ENCODE measurements at regions not wholly inside any gene's neighbourhood (a gene's known extent, or its start where the extent isn't known, plus 50 kb on each side); places are given as distances from the start of the nearest gene placed in this dataset.

DNA sequence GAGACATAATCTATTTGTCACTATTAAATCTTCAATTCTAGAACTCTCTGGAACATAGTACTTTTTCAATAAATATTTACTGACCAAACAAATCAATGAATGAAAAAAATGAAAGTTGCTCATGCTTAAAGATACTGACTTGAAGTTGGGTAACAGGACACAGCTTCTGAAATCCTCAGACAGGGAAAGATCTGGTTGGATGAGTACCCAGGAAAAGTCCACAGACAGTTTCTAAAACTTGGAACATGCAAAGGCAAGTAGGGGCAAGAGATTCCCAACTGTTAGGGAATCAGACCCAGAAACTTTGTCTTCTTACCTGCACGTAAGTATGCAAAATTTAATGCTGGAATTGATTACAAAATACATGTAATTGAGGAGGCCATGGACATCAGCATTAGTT is 366.2 kb downstream of the ACTL7B start:
- no peak for DNase-seq

DNA sequence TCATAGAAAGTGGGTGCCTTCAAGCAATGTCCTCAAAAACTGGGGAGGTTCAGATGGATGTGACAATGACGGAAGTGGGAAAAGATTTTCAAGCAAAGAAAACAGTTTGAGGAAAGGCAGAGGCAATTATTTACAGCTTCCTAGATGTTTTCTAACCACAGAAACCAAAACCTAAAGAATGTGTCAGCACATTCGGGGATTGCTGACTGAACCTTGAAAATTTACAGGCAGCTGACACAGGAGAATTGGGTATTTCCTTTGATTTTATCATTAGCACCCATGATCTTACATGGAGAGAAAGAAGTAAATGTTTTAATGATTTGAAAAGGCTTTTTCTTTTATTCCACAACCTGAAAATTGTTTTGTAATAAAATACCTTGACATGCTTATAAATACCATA is 369.0 kb downstream of the ACTL7B start:
- no peak for DNase-seq

DNA sequence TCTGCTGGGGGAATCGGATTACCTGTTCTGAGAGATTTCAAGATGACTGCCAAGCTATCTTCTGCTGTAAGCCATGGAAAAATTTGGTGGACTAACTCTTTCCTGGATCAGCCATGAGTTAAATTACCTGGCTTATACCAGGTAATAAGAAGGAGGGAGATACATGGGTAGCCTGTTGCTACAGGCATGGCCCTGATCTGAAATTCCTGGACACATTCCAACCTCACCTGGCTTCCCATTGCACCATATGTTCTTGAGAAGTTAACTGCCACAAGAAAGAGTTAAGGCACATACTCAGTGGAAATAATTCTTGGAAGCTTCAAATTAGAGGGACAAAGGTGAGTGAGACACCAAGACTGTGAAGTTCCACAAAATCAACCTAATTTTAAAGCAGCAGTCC is 371.3 kb downstream of the ACTL7B start:
- DNase-seq: no peak

DNA sequence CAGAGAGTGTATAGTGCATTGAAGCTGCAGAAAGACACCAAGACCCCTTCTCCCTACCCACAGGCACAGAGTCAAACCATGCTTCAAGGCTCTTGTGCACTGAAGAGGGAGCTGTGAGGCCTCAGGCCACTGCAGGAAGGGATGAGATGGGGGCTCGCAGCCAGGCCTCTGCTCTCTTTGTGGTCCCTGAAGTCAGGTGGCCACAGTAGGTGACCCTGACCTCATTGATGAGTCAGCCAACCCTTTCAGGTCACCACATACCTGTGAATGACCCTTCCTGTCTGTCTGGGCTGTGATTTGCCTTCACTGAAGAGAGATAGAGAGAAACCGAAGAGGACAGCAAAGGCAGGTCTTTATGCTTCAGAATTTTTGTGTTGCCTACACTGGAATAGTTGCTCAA is 372.1 kb downstream of the ACTL7B start:
- no peak for DNase-seq

DNA sequence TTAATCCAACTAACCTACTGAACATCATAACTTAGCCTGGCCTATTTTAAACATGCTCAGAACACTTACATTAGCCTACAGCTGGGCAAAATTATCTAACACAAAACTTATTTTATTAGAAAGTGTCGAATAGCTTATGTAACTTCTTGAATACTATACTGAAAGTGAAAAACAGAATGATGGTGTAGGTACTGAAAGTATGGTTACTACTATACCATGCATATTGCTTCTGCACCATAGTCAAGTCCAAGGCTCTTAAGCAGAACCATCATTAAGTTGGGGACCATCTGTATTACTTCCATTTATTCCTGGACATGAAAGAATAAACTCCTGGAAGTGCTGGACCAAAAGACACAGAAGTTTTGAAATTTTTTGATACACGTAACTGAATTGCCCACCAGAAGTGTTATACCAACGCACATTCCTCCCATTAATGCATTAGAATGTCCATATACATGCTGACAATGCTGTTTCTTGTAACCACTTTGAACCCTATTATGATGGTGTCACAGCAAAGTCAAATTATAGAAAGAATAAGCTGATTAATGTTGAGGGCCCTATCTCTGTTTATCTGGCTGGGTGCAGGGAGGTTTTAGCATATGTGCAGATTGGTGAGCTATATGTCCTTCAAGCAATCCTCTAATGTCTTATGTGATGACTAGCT is 375.7 kb downstream of the ACTL7B start:
- no peak for DNase-seq

DNA sequence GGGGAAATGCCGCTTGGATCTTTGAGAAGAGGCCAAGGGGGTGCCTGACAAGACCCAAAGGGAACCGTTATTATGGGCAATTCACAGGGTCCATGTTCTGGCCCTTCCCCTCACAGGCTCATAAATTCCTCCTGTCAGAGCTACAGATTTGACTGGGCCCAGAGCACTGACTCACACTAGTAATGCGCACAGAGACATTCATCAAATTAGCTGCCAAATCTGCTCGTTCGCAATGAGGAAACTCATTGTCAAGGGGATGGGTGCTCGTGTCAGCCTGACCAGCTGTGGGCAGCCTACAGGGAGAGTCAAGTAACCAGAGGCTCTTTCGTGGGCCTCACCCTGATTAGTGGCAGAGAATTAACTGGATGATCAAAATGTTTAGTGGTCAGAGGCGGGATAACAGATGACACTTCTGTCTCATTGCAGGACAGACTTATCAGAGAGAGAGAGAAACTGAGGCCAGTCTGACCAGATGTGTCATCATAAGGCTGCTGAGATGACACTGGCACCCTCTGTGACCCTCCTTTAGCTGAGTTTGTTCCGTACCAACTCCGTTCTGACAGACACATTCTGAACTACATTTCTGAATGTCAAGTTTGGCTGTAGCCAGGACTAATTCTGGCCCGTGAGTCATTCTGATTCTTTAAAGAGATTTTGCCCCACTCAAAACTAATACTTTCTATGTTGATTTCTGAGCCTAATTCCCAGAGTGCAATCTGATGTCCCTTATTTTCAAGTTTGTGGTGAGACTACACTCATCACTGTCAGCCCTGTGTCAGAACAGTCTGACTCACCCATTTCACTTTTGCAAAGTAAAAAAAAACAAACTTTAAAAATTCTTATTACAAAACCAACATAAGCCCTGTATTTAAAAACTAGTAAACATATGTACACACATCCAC is 377.1 kb downstream of the ACTL7B start:
- no peak for DNase-seq

DNA sequence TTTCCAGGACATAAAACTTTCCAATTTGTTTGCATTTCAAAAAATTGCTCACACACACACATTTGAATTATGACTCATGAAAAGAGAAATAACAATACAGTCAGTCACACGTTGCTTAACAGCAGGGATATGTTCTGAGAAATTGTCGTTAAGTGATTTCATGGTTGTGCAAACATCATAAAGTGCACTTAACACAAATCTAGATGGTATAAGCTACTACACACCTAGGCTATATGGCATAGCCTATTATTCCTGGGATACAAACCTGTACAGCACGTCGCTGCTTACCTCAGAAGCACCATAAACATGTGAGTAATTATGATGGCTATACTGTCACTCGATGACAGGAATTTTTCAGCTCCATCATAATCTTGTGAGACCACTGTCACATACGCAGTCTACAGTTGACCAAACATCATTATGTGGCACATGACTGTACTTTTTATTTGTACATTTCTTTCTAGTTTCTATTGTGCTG is 378.2 kb downstream of the ACTL7B start:
- no peak for DNase-seq

DNA sequence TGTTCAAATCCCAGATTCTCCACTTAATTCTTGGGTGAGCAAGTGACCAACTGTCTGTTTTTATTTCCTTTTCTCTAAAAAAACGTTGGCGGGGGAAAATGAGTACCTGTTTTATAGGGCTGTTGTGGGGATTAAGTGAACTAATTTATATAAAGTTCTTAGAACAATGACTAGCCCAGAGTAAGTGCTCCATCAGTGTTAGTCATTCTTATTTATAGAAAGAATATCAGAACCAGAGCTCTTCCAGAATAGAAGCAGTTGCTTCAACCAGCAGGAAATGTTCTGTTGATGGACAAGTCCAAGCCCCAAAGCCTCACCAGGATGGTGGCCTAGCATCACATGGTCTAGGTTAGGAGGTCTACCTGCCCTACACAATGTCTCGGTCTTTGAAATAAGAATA is 379.2 kb downstream of the ACTL7B start:
- no peak for DNase-seq

DNA sequence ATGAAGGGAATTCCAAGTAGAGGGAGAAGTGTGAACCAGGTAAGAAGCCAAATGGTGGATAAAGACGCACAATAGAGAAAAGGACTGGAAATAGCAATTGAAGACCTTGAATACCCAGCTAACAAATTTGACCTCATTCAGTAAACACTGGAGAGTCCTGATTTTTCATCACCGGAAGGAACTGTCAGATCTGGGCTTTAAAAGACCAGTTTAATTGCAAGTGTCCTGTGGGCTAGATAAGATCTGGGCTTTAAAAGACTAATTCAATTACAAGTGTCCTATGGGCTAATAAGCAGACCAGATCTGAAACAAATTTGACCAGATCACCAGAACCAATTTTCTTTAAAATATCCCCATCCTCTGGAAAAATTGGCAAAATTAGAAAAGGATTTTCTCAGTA is 380.0 kb downstream of the ACTL7B start:
- no peak for DNase-seq

DNA sequence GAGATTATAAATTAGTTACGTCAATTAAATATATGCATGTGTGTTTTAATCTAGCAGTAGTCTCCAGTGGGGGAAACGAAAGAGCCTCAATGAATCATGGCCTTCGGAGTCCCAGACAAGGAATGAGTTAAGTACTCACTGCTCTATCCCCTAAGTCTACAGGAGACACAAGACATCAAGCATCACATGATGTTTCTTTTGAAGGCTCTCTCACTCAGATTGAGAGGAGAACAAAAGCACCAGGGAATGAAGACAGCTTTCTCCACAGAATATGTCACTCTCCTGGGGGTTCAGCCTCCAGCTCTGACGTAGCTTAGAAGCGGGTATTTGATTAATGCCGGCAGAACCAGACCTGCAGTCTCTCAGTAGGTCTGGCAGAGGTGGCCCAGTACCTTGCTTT is 381.4 kb downstream of the ACTL7B start:
- DNase-seq: no peak

DNA sequence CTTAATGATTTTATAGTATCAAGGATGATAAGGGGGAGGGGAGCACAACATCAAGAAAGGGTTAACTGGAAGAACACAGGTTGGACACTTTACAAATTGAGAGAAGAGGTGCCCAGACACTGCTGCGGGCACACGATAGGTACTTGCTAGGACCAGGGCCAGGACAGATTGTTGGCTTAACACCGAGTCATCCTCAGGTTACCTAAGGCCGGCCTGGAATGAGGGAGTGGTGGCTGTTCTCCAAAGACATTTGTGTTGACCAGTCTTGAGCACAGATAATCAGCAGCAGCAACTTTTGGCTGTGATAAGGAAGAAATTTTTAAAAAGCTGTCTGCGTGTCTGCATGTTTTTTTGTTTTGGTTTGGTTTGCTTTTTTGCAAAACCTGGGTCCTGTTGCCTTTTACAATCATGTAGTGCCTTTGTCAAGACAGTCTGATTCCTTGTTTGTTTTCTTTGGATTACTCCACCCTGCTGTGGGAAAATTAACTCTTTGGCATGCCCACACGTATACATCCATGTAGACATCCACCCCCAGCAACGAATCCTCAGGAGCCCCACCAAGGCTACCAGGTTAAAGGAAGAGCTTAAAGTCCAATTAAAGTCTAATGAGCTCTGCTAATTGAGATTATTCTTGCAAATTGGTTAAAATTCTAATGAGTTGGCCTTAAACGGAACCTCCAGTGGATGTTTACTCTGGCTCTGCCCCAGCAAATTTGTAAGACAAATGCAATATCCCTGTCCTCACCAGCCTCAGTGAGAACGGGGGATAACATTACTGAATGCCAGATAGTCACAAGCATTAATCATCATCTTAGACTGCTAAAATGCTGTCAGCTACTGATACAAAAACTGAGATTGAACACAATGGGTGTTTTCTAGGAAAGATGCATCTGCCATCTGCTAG is 382.3 kb downstream of the ACTL7B start:
- DNase-seq: peak; percentile 35

DNA sequence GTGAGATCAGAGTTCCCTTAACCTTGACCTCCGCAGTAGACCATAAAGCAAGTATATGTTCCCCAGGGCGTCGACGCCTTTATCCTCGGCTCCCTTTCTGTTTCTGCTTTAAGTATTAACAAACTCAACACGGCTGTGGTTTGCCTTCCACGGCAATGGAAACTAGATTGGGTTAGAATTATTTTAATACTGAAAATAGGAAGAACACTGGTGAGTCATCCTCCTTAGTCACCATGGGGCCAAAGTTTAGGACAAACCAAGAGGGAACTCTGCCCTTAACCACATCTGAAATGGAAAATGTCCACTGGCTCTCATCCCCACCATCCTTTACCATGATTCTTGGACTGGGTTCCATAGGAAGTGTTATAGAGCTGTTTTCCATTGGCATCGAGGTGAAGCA is 386.1 kb downstream of the ACTL7B start:
- DNase-seq: no peak

DNA sequence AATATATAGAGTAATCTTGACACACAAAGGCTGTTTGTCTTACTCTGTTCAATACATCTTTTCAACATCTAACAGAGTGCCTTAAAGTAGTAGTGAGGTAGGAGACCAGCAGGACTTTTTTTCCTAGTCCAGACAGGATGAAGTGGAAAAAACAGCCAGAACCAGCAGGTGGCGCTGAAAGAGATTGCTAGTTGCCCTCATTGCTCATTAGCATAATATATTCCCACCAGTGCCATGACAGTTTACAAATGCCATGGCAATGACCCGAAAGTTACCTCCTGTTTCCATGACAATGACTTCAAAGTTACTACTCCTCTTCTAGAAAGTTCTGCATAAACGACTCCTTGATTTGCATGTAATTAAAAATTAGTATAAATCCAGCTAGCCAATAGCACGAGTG is 387.4 kb downstream of the ACTL7B start:
- no peak for DNase-seq

DNA sequence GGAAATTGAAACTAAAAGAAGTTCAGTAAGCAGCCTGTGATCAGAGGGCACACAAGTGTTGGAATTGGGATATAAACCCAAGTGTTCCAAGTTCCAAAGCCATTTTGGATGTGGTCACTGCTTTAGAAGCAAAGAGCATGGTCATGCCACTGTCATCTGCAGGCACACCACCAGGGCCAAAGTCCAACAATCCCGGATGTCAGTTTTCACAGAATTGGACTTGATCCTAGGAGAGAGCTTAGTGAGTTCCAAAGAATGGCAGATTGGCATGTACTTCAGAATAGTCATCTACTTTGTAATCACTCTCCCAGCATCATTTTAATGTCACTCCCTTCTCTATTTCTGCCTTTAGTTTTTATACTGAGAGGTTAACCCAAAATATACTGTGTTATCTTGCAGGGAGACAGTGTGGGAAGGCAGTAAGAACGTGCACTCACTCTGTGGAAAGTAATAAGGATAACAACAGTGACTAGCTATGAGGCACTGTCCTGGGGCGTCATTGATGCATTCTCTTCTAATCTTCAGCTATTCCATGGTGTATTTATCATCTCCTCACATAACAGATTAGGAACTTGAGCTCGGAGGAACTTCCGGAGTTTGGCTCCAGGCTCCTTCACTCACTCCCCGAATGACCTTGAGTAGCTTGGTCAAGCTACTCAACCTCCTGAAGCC is 388.0 kb downstream of the ACTL7B start:
- DNase-seq: no peak

DNA sequence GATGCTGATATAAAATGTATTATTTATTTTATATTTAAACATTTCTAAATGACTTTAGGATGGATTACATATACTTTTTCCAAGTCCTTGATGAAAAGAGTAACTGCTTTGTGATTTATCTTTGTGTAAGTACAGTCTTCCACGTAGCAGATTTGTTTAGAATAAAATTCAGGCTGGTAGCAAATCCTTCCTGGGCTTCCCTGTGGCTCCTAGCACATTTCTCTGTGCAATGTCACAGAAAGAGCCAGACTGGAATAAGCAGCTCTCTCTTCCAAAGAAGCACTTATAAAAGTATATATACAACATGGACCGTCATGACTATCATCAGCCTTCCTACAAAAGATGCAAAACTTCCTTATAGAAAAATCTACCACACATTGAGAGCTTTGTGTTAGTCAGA is 388.6 kb downstream of the ACTL7B start:
- DNase-seq: no peak

DNA sequence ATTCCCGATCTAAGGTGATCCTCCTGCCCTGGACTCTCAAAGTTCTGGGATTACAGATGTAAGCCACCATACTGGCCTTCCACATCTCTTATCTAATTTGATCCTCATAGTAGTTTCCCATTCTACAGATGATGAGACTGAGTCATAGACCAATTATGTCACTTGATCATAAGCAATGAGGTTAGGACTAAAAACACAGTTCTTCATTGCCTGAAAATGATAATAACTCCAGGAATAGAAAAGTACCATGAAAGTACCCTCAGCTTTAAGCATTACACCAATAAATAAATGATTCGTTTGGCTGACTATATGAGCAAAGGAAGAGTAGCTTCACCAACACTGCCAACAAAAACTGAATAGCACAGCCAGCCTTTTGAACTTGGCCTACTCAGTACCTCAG is 389.5 kb downstream of the ACTL7B start:
- DNase-seq: no peak

DNA sequence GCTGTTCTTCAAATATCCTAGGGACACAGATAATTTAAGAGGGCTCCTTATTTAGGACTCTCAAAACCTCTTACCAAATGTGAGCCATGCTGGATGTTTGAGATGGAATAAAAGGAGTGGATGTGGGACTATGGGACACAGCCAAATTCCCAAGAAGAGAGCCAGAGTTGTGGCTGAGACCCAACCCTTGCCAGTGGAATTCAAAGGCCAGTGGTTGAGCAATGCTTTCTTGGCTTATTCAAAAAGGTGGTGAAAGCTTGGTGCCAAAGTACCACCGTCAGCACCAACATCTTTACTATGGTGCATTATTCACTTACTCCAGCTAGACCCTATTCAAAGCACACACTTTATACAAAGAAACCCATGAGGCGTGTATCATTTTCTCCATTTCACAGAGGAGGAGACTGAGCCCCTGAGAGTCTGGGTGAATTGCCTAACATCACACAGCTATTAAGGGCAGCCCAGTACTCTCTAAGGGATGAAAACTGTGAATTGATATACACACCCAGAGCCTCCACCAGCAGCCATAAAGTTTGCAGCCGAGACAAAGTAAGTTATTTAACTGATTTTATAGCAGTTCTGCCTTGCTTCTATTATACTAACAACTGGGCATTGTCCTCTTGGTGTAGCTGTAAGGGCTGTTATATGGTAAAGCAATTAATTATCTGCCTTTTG is 391.7 kb downstream of the ACTL7B start:
- no peak for DNase-seq

DNA sequence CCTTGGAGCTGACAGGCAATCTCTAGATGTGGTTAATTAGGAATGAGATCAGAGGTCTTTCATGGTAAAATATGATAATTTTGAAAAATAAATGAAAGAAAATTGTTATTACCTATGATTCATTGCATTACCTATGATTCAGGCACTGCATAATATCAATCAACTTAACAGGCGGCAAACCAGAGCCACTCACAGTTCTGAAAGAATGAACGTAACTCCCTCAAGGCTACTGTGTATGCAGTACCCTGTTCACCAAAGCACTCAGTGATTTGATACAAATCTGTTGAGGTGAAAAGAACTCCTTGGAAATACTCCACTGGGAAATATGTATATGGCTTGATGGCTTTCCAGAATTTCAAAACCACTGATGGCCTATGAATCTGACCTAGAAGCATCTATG is 398.9 kb downstream of the ACTL7B start:
- no peak for DNase-seq

DNA sequence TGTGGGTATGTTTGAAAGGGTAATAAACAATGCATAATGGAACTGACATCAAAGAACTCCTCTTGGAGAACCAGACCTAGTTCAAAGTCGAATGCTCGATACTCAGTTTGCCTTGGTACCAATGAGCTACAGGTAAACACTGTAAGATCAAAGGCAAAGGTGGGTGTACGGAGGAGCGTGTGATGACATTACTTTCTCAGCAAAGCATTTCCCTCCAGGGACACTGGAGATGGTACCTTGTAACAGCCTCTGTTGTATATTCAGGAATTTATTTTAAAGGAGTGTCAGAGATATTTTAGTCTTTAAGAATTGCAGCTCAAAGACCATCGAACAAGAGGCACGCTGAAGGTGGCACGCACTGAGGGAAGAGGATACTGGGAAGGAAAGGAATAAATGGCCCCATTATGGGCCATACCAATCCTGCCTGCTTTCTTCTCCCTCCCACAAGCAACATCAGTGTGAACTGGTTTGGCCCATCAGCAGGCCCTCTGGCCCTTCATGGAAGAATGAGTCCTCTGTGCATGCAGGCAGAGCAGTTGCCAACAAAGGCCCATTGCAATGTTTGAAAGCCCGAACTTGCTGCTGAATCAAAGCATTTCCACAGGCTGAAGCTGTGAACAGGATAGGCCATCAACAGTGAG is 410.2 kb downstream of the ACTL7B start:
- DNase-seq: no peak

DNA sequence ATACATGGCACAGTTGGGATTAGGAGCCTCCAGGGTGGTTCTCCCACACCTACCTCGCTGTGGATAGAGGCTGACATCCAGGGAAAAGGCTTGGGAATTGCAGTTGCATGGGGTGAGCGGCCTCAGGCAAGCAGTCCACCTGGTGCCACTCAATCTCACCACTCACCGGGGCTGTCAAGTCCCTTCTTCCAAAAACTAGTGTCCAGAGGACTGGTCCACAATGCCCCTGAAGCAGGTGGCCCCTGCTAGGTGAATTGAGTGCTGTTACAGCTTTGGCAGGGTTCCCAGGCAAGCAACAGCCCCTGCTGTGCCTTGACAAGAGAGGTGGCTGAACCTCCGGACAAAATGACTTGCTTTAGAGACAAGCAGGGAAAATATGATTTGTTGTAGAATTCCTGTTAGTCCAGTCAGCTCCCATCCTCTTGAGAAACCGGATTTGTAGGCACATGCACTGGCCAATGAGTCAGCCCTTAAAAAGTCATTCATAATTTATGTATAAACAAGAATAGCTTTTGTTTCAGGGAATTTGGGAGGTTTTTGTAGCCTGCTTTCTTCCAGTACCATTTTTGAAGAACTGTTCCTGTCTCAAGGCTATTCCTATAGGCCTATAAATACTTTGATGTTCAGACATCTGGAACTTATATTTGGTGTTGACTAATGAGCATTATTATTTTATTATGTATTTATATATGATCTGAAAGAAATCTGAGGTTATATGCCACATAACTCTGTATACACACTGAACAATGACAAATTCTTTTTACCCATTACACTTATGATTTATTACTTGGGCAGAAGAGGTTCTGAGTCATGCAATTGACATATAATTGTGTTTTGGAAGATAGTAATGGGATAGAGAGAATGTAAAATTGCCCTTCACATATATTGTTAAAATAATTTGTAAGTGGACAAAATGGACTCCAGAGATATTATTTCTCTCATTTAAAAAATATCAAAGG is 411.1 kb downstream of the ACTL7B start:
- DNase-seq: no peak

All from left kidney (tissue), 1 donor.